ENCODE measurements at regions not wholly inside any gene's neighbourhood (a gene's known extent, or its start where the extent isn't known, plus 50 kb on each side); places are given as distances from the start of the nearest gene placed in this dataset.

GRCh38 chr6:6801635-6802218 is 213.2 kb downstream of the LY86 start:
- H3K9me3 Mint-ChIP-seq = no peaks in the 10 kb centered on the region
- DNase-seq = no peak
- no peak overlapping the region for H3K4me3 Mint-ChIP-seq
- intact Hi-C loops (cut with micrococcal nuclease) = no loop called here
- H3K27ac Mint-ChIP-seq = no peak overlapping the region
- ATAC-seq = no peak
- ChIA-PET POLR2A (no interaction called here), CTCF (no interaction called here)
- no peaks in the 10 kb centered on the region for H3K36me3 Mint-ChIP-seq (ENCODE audit: low read depth)
- peaks cover 1% of the 10 kb centered on the region for H3K27me3 Mint-ChIP-seq
- TF ChIP-seq, protein P1, sequence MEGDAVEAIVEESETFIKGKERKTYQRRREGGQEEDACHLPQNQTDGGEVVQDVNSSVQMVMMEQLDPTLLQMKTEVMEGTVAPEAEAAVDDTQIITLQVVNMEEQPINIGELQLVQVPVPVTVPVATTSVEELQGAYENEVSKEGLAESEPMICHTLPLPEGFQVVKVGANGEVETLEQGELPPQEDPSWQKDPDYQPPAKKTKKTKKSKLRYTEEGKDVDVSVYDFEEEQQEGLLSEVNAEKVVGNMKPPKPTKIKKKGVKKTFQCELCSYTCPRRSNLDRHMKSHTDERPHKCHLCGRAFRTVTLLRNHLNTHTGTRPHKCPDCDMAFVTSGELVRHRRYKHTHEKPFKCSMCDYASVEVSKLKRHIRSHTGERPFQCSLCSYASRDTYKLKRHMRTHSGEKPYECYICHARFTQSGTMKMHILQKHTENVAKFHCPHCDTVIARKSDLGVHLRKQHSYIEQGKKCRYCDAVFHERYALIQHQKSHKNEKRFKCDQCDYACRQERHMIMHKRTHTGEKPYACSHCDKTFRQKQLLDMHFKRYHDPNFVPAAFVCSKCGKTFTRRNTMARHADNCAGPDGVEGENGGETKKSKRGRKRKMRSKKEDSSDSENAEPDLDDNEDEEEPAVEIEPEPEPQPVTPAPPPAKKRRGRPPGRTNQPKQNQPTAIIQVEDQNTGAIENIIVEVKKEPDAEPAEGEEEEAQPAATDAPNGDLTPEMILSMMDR (IDR thresholded peaks at IDR 0.05) = no peak
- H3K4me1 Mint-ChIP-seq (ENCODE audit: low read depth) = peaks cover 40% of the 10 kb centered on the region

- peak; percentile 67 for ATAC-seq
- CTCF ChIA-PET = interaction anchor here (1.8 kb wide), 1 partner anchor 440 kb away, joined by 5 read pairs; no protein-coding TSS in a partner anchor
These were observed 214.9 kb downstream of the LY86 start for GRCh38 chr6:6803180-6803977.

GRCh38 chr6:6804843-6805615 is 216.5 kb downstream of the LY86 start:
- Mint-ChIP-seq H3K36me3 (ENCODE audit: low read depth) (no peaks in the 10 kb centered on the region), H3K27ac (no peak overlapping the region), H3K27me3 (no peaks in the 10 kb centered on the region), H3K9me3 (no peaks in the 10 kb centered on the region), H3K4me3 (no peak overlapping the region), H3K4me1 (ENCODE audit: low read depth) (peaks cover 19% of the 10 kb centered on the region)
- TF ChIP-seq, protein P1 (IDR thresholded peaks at IDR 0.05) = no peak
- ChIA-PET POLR2A (no interaction called here), CTCF (interaction anchor here (1.1 to 1.8 kb wide), 2 partner anchors 11 to 438 kb away, joined by 4 to 5 read pairs; no protein-coding TSS in a partner anchor)
- intact Hi-C loops (cut with micrococcal nuclease) = no loop called here
- ATAC-seq (no peak), DNase-seq (no peak)

More at GRCh38 chr6:6803180-6803977, 214.9 kb downstream of the LY86 start:
- DNase-seq = peak; percentile 63
- Mint-ChIP-seq H3K27me3 (no peaks in the 10 kb centered on the region), H3K36me3 (ENCODE audit: low read depth) (no peaks in the 10 kb centered on the region), H3K4me1 (ENCODE audit: low read depth) (peaks cover 30% of the 10 kb centered on the region), H3K4me3 (no peak overlapping the region), H3K9me3 (no peaks in the 10 kb centered on the region), H3K27ac (no peak overlapping the region)
- TF ChIP-seq, protein P1 (IDR thresholded peaks at IDR 0.05) = no peak
- intact Hi-C loops (cut with micrococcal nuclease) = no loop called here
- POLR2A ChIA-PET = no interaction called here

DNA sequence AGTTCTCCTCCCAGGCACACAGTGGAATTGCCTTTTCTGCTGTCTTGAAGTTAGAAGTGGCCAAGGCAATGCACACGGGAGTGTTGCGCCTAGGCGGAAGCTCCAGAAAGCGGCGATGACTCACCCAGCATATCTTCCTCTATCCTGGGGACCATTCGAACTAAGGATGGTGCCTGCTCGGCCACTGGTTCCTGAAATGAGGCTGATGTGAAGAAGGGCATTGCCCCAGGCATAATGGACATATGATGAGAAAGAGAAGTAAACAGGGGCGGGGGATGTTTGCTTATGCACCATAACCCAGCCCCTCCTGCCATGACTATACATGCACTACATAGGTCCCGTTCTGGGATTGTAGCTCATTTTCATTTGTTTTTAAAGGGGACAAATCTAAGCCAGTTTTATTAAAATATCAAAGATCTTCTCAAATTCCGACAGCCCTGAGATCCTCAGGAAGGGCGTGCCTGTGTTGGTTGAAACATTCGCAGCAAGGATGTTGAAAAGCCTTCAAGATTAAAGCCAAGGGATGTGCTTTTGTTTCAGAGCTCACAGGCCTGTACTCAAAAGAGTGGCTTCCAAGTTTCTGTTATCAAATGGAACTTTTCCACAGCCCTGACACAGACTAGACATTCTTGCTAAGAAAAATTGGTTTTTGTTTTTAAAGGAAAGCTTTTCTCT is 218.5 kb downstream of the LY86 start:
- Mint-ChIP-seq H3K4me1 (ENCODE audit: low read depth) (peaks cover 25% of the 10 kb centered on the region), H3K9me3 (no peaks in the 10 kb centered on the region), H3K36me3 (ENCODE audit: low read depth) (no peaks in the 10 kb centered on the region), H3K27me3 (no peaks in the 10 kb centered on the region), H3K27ac (no peak overlapping the region), H3K4me3 (no peak overlapping the region)
- ChIA-PET CTCF (interaction anchor here (1.1 to 2.1 kb wide), 3 partner anchors 49 to 436 kb away, joined by 3 to 5 read pairs (median 5); no protein-coding TSS in a partner anchor), POLR2A (no interaction called here)
- TF ChIP-seq, protein P1 (IDR thresholded peaks at IDR 0.05) = no peak
- no peak for ATAC-seq
- no peak for DNase-seq
- intact Hi-C loops (cut with micrococcal nuclease) = no loop called here

Data from activated CD8-positive, alpha-beta T cell treated with anti-CD3 and anti-CD28 coated beads for 36 hours (primary cell).